ENCODE measurements at regions not wholly inside any gene's neighbourhood (a gene's known extent, or its start where the extent isn't known, plus 50 kb on each side); places are given as distances from the start of the nearest gene placed in this dataset.

- Histone ChIP-seq H3K27ac (no peak overlapping the region), H3K4me1 (peaks cover 8% of the 10 kb centered on the region), H3K4me3 (no peak overlapping the region), H4K20me1 (ENCODE audit: low read depth) (no peaks in the 10 kb centered on the region), H3K9ac (no peak overlapping the region), H3F3A (ENCODE audit: low read depth) (peaks cover 7% of the 10 kb centered on the region), H3K9me3 (ENCODE audit: low read depth) (no peaks in the 10 kb centered on the region), H3K4me2 (no peak overlapping the region), H3K79me2 (ENCODE audit: low read depth) (no peaks in the 10 kb centered on the region), H2AFZ (replicated peaks) (no peak overlapping the region), H3K36me3 (no peaks in the 10 kb centered on the region), H3K27me3 (peaks cover 100% of the 10 kb centered on the region)
- Mint-ChIP-seq H3K27me3 (ENCODE audit: insufficient read depth, low read depth) (peaks cover 7% of the 10 kb centered on the region), H3K27ac (peak overlapping the region; percentile 93), H3K36me3 (no peaks in the 10 kb centered on the region), H3K9me3 (peaks cover 19% of the 10 kb centered on the region), H3K4me1 (peaks cover 22% of the 10 kb centered on the region), H3K4me3 (peak overlapping the region; percentile 71)
- no peak for DNase-seq (ENCODE audit: low spot score)
- no peak for TF ChIP-seq EZH2phosphoT487 (IDR thresholded peaks at IDR 0.05)
- TF ChIP-seq, protein P1, sequence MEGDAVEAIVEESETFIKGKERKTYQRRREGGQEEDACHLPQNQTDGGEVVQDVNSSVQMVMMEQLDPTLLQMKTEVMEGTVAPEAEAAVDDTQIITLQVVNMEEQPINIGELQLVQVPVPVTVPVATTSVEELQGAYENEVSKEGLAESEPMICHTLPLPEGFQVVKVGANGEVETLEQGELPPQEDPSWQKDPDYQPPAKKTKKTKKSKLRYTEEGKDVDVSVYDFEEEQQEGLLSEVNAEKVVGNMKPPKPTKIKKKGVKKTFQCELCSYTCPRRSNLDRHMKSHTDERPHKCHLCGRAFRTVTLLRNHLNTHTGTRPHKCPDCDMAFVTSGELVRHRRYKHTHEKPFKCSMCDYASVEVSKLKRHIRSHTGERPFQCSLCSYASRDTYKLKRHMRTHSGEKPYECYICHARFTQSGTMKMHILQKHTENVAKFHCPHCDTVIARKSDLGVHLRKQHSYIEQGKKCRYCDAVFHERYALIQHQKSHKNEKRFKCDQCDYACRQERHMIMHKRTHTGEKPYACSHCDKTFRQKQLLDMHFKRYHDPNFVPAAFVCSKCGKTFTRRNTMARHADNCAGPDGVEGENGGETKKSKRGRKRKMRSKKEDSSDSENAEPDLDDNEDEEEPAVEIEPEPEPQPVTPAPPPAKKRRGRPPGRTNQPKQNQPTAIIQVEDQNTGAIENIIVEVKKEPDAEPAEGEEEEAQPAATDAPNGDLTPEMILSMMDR (IDR thresholded peaks at IDR 0.05): no peak
- no peak for TF ChIP-seq EZH2 (IDR thresholded peaks at IDR 0.05)
These were observed 111.7 kb downstream of the ZNF280B start for GRCh38 chr22:22396741-22397291.

GRCh38 chr22:22397292-22397870, 111.2 kb downstream of the ZNF280B start:
- H3K27me3 Mint-ChIP-seq (ENCODE audit: insufficient read depth, low read depth): peaks cover 10% of the 10 kb centered on the region
- Histone ChIP-seq H3K4me1 (peaks cover 8% of the 10 kb centered on the region), H2AFZ (replicated peaks) (no peak overlapping the region), H3K36me3 (no peaks in the 10 kb centered on the region), H3K27ac (no peak overlapping the region), H3K9ac (no peak overlapping the region), H3F3A (ENCODE audit: low read depth) (peaks cover 7% of the 10 kb centered on the region), H3K4me3 (no peak overlapping the region), H4K20me1 (ENCODE audit: low read depth) (no peaks in the 10 kb centered on the region), H3K27me3 (peaks cover 100% of the 10 kb centered on the region), H3K9me3 (ENCODE audit: low read depth) (no peaks in the 10 kb centered on the region), H3K4me2 (no peak overlapping the region), H3K79me2 (ENCODE audit: low read depth) (no peaks in the 10 kb centered on the region)
- peak overlapping the region; percentile 93 for H3K27ac Mint-ChIP-seq
- H3K4me1 Mint-ChIP-seq: peaks cover 22% of the 10 kb centered on the region
- H3K4me3 Mint-ChIP-seq: peak overlapping the region; percentile 33
- DNase-seq (ENCODE audit: low spot score): peak; percentile 52
- TF ChIP-seq, protein P1 (IDR thresholded peaks at IDR 0.05): peak; percentile 19
- no peak for TF ChIP-seq EZH2 (IDR thresholded peaks at IDR 0.05)
- H3K36me3 Mint-ChIP-seq: no peaks in the 10 kb centered on the region
- peaks cover 15% of the 10 kb centered on the region for H3K9me3 Mint-ChIP-seq

DNA sequence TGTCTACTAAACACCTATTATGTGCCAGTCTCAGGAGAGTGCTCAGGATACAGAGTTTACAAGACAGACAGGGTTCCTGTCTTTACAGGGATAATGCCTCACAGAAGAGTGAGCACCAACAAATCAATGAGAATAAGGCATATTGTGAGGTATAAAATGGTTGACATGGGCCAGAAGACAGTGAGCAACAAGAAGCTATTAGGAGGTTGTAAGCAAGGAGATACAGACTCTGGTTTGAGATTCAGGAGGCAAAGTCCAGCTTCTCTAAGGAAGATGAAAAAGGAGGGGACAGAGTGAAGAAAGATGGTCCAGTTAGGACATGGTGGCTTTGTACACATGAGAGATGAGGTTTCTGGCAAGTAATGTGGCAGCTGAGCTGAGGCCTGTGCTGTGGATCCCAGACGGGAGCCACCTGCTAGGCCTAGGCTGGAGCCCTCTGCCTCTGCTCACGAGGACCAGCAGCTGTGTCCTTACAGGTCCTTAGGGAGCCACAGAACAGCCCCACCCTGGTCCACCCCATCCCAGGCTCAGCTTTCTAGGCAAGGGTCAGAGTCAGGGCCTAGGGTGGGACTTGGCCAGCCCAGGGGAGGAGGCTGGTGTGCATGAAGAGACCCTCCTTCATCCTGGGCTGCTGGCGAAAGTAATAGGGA, 110.5 kb downstream of the ZNF280B start:
- H3K9me3 ChIP-seq (ENCODE audit: low read depth): no peaks in the 10 kb centered on the region
- no peak overlapping the region for H3K4me3 ChIP-seq
- no peaks in the 10 kb centered on the region for H3K36me3 ChIP-seq
- H3F3A ChIP-seq (ENCODE audit: low read depth): peaks cover 7% of the 10 kb centered on the region
- no peak overlapping the region for H3K27ac ChIP-seq
- TF ChIP-seq, protein P1 (IDR thresholded peaks at IDR 0.05): no peak
- no peak for TF ChIP-seq EZH2phosphoT487 (IDR thresholded peaks at IDR 0.05)
- TF ChIP-seq EZH2 (IDR thresholded peaks at IDR 0.05): no peak
- H3K4me1 Mint-ChIP-seq: peaks cover 22% of the 10 kb centered on the region
- peaks cover 11% of the 10 kb centered on the region for H3K27me3 Mint-ChIP-seq (ENCODE audit: insufficient read depth, low read depth)
- no peak overlapping the region for H2AFZ ChIP-seq (replicated peaks)
- no peak for DNase-seq (ENCODE audit: low spot score)
- peak overlapping the region; percentile 89 for H3K27ac Mint-ChIP-seq
- H3K4me3 Mint-ChIP-seq: peak overlapping the region; percentile 5
- peaks cover 100% of the 10 kb centered on the region for H3K27me3 ChIP-seq
- H3K4me1 ChIP-seq: peaks cover 8% of the 10 kb centered on the region
- no peaks in the 10 kb centered on the region for H4K20me1 ChIP-seq (ENCODE audit: low read depth)
- H3K9ac ChIP-seq: no peak overlapping the region
- no peaks in the 10 kb centered on the region for H3K79me2 ChIP-seq (ENCODE audit: low read depth)
- no peaks in the 10 kb centered on the region for H3K36me3 Mint-ChIP-seq
- H3K9me3 Mint-ChIP-seq: peaks cover 11% of the 10 kb centered on the region
- no peak overlapping the region for H3K4me2 ChIP-seq

Data from neural progenitor cell (in vitro differentiated cells).